ENCODE measurements at regions not wholly inside any gene's neighbourhood (a gene's known extent, or its start where the extent isn't known, plus 50 kb on each side); places are given as distances from the start of the nearest gene placed in this dataset.

GRCh38 chr9:30812821-30813220, 1571.6 kb upstream of the ACO1 start (continued):
- TF ChIP-seq ZNF558 (tag by site-specific recombination; IDR thresholded peaks at IDR 0.05) (no peak), ZSCAN5A (tag by site-specific recombination; IDR thresholded peaks at IDR 0.05) (no peak), ZNF785 (tag by site-specific recombination; IDR thresholded peaks at IDR 0.05) (no peak), GLI2 (tag by site-specific recombination; IDR thresholded peaks at IDR 0.05; ENCODE audit: borderline replicate concordance, low read depth) (no peak), ZNF707 (tag by site-specific recombination; IDR thresholded peaks at IDR 0.05) (no peak)

- no peaks in the 10 kb centered on the region for H3K36me3 ChIP-seq (ENCODE audit: control insufficient read depth in 2 of 2, insufficient read depth in 1 of 2, low read length in 2 of 2)
- no peaks in the 10 kb centered on the region for H3K9me3 ChIP-seq (ENCODE audit: control insufficient read depth, insufficient read depth, low read depth, low read length)
- POLR2A ChIA-PET, result no interaction called here
Measured at GRCh38 chr9:30815585-30815984, 1568.9 kb upstream of the ACO1 start.

GRCh38 chr9:30845136-30845535, 1539.3 kb upstream of the ACO1 start:
- Histone ChIP-seq H3K9me3 (ENCODE audit: control insufficient read depth, insufficient read depth, low read depth, low read length) (no peaks in the 10 kb centered on the region), H3K27ac (ENCODE audit: extremely low read depth, low read depth, low read length) (no peak overlapping the region), H3K4me3 (ENCODE audit: low read depth, low read length) (no peak overlapping the region), H3K36me3 (ENCODE audit: control insufficient read depth in 2 of 2, insufficient read depth in 1 of 2, low read length in 2 of 2) (no peaks in the 10 kb centered on the region), H3K4me1 (ENCODE audit: control insufficient read depth, insufficient read depth, low read length) (no peaks in the 10 kb centered on the region)
- ChIA-PET POLR2A (no interaction called here), CTCF (no interaction called here)
- TF ChIP-seq ZNF645 (tag by site-specific recombination; IDR thresholded peaks at IDR 0.05) (no peak), EGR2 (tag by site-specific recombination; IDR thresholded peaks at IDR 0.05; ENCODE audit: low read depth) (no peak)

More at GRCh38 chr9:30815585-30815984, 1568.9 kb upstream of the ACO1 start:
- CTCF ChIA-PET, result interaction anchor here (0.7 kb wide), 1 partner anchor 48 kb away, joined by 3 read pairs; no protein-coding TSS in a partner anchor
- no peaks in the 10 kb centered on the region for H3K4me1 ChIP-seq (ENCODE audit: control insufficient read depth, insufficient read depth, low read length)
- H3K27ac ChIP-seq (ENCODE audit: extremely low read depth, low read depth, low read length), result no peak overlapping the region
- no peak overlapping the region for H3K4me3 ChIP-seq (ENCODE audit: low read depth, low read length)
- TF ChIP-seq ZNF654 (tag by site-specific recombination; IDR thresholded peaks at IDR 0.05; ENCODE audit: low read depth) (no peak), ZNF23 (tag by site-specific recombination; IDR thresholded peaks at IDR 0.05; ENCODE audit: borderline replicate concordance) (no peak), ZNF639 (tag by site-specific recombination; IDR thresholded peaks at IDR 0.05) (no peak), ZNF76 (tag by site-specific recombination; IDR thresholded peaks at IDR 0.05; ENCODE audit: borderline replicate concordance, low read depth) (no peak), PBX3 (CRISPR knock-in tag; IDR thresholded peaks at IDR 0.05) (no peak), ZNF350 (tag by site-specific recombination; IDR thresholded peaks at IDR 0.05) (no peak), ZNF394 (tag by site-specific recombination; IDR thresholded peaks at IDR 0.05; ENCODE audit: borderline replicate concordance) (no peak), ZEB2 (tag by site-specific recombination; IDR thresholded peaks at IDR 0.05) (no peak), ZNF221 (tag by site-specific recombination; IDR thresholded peaks at IDR 0.05; ENCODE audit: borderline replicate concordance) (no peak), ZNF701 (tag by site-specific recombination; IDR thresholded peaks at IDR 0.05) (no peak)

Measured in HEK293 (cell line).